Suppressor macrophage (primary cell): ENCODE measurements at regions not wholly inside any gene's neighbourhood (a gene's known extent, or its start where the extent isn't known, plus 50 kb on each side); places are given as distances from the start of the nearest gene placed in this dataset.

Experiments used
- DNase-seq, 4 experiments: peaks; one replicate each; pipeline ENCODE4 v3.0.0-alpha.2; 2020 to 2022

GRCh38 chr3:151992326-151993041 lies 119.0 kb downstream of the SUCNR1 start:
- DNase-seq = no peak

GRCh38 chr3:151995091-151995490 lies 121.6 kb downstream of the SUCNR1 start:
- DNase-seq = no peak

DNA sequence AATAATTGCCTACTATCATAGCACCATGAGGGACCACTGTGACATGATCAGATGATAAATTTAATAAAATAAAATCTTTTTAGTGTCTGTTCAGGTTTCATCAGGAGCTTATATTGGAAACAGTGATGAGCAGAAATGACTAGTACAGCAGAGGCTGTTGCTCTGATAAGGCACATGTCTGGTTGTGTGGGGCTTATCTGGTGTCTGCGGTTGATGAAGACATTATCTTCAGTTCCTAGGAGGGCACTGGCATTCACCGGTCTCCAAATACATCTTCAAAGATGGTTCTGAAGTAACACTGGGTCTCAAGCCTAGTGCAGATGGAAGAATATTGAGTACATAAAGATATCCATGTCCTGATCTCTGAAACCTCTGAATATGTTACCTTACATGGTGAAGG lies 125.3 kb downstream of the SUCNR1 start:
- no peak for DNase-seq

GRCh38 chr3:151999936-152000335 lies 126.5 kb downstream of the SUCNR1 start:
- DNase-seq = no peak

DNA sequence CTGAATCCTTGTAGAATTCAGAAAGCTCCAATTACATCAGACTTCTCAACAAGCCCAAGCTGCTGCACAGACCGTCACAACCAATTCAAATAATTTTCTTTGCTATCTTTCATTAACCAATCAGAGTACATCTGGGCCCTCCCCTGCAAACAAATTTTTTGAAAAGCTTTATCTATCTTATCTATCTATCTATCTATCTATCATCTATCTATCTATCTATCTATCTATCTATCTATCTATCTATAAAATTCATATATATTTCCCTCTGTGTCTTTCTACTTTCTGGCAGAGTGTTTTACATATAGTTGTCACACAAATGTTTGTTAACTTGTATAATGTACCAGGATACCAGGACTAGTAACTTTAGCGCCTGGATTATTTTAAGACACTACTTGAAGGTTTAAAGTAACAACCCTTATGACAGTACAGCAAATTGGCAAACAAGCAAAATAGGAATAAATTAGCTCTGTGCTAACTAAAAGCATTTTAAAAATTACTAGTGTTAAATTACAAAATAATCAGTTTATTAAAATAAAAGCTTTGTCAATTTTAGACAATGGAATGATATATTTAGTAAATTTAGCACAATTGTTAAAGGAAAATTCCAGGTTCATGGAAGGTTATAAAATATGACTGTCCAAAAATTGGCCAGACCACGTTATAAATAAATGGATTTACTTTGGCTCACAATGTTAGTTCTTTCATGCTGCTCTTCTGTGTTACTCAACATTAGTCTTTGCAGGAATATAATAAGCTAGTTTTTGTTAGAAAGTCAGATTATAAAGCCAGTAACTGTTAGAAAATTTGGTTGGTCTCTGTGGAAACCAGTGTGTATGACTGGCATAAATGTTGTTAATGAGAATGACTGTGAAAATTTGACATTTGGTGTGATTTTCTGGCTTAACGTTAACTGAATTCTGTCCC lies 138.6 kb downstream of the SUCNR1 start:
- DNase-seq = no peak

GRCh38 chr3:152019508-152019907 lies 146.1 kb downstream of the SUCNR1 start:
- no peak for DNase-seq

GRCh38 chr3:152021951-152022461 lies 148.6 kb downstream of the SUCNR1 start:
- DNase-seq = peak; percentile 59 to 77 (median 66)

DNA sequence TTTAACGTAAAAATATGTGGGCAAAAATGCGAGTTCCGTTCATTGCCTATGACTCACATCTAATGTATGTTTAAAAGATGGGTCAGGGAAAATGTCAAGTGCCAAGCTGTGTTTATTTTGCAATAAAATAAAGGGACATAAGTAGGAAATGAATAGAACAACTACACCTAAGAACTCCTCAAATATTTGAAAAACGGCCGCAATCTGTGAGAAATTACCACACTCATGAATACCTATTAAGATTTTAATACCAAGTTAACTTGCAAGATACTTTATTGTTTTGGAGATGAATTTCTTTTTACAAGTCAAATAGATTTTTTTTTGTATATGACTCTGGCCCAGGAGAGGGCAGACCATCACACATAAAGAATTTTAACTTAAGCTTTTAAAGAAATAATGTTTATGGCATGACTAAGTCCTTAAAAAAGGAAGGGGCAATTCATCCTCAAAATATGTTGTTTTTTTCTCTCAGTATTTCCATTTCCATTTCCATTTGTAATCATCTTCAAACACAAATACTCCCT lies 152.7 kb downstream of the SUCNR1 start:
- DNase-seq = peak in 3 of 4 experiments; percentile 23 to 60 (median 35)

GRCh38 chr3:152030320-152030719 lies 156.9 kb downstream of the SUCNR1 start:
- no peak for DNase-seq

GRCh38 chr3:152031321-152031720 lies 157.9 kb downstream of the SUCNR1 start:
- no peak for DNase-seq

GRCh38 chr3:152037297-152037696 lies 163.9 kb downstream of the SUCNR1 start:
- DNase-seq = no peak

GRCh38 chr3:152037953-152038352 lies 164.5 kb downstream of the SUCNR1 start:
- no peak for DNase-seq

DNA sequence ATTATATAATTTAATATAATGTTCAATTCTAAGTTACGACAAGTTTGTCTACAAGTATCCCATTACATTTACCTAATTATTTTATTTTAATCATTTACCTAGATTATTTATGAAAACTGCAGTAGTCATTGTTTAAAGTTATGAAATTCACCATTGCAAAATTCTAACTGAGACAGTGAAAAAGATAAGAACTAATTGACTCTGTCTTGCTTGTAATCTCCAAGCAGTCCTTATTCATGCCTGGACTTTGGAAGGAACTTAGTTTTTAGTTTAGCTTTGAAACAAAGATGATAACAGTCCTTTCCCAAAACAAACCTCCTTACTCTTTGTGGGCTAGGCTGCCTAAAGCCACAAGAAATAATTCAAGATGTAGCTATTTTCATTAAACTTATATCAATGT lies 165.0 kb downstream of the SUCNR1 start:
- DNase-seq = no peak

GRCh38 chr3:152039887-152040286 lies 166.4 kb downstream of the SUCNR1 start:
- peak in 1 of 4 experiments; percentile 7 for DNase-seq

- no peak for DNase-seq
Observed at GRCh38 chr3:152040319-152040718, 166.9 kb downstream of the SUCNR1 start.

DNA sequence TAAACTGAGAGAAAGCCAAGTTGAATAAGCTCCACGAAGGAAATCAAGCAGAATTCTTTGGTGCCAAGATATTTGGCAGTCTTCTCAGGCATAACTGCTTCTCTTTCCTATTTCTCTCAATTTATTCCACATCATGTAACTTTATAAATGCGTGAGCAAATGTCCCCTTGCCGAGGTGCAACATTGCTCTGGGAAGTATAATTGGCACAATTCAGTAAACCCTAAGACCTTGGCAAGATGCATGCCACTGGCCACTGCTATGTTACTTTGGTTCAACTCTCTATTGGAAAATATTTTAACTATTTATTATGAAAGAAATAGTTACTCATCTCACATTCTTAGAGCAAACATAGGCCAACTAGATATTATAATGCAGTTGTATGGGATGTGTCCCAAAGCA lies 170.2 kb downstream of the SUCNR1 start:
- no peak for DNase-seq

DNA sequence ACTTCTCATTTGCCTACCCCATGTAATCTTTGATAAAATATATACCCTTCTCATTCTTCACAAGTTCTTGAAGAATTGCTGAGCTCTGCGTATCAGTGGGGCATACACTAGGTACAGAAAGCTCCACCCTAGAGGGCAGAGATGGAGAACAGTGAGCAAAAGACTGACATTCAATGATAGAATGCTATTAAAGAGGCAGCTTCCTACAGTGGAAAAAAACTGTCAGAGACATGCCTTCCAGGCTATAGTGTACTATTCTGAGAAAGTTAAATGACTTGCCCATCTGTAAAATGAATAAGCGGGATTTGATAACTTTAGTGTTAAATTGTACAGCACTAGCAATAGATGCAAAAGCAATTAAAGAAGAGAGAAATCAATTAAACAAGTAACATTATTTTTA lies 172.8 kb downstream of the SUCNR1 start:
- DNase-seq = no peak

- no peak for DNase-seq
Observed at GRCh38 chr3:152047465-152047864, 174.0 kb downstream of the SUCNR1 start.

DNA sequence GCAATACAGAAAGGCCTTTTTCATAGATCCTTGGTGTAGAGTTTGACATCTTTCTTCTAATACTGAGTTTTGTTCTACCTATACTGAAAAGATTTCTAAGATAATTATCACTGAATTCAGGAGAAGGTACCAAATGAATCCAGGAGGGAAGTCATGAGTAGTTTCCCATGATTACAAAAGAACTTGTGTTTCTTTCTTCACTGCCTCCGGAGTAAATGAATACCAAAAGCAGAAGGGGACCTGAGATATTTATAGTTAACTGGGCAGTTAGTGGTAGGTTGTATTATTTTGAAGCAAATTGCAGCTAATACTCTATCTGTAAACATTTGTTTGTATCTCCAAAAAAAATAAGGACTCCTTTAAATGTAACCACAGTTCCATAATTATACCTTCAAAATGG lies 175.4 kb downstream of the SUCNR1 start:
- DNase-seq = peak in 3 of 4 experiments; percentile 4 to 61 (median 48)

DNA sequence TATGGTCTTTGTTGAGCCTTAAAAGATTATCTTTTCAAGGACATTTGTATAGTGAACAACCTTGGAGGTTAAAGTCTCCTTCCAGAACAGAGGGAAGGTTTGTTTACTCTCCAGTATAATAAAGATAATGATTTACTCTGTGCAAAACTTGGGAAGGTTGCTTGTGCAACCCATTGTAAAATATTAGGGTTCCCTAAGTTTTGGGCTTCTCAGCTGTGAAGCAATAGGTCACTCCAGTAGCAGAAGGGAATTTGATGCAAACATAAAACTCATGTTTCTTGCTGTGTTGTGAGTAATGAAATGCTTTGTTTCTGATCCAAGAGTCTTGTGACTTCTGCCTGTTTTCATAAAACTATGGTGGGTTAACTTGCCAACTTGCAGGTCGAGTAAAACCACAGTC lies 177.5 kb downstream of the SUCNR1 start:
- DNase-seq = peak in 2 of 4 experiments; percentile 4 to 10

GRCh38 chr3:152051501-152052404 lies 178.3 kb downstream of the SUCNR1 start:
- DNase-seq = no peak

DNA sequence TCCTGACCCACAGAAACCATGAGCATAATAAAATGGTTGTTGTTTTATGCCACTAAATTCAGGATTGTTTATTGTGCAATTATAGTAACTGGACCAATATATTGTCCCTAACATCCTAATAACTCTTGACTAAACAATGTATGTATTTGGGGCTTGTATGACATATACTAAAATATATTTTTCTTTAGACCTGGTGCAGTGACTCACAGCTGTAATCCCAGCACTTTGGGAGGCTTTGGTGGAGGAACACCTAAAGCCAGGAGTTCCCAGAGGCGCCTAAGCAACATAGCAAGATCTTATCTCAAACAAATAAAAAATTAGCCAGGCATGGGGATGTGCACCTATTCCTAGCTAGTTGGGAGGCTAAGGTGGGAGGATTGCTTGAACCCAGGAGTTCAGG lies 180.4 kb downstream of the SUCNR1 start:
- no peak for DNase-seq
